Colon (tissue), 2 donors: ENCODE measurements at regions not wholly inside any gene's neighbourhood (a gene's known extent, or its start where the extent isn't known, plus 50 kb on each side); places are given as distances from the start of the nearest gene placed in this dataset.

ENCODE experiments used
- FAIRE-seq: peaks from 2 replicates; lab custom pipeline; 2012; peaks lifted over from hg19 to GRCh38; lab: Jason Lieb, UNC
- donor health status: control.
- donor health status: control.

- FAIRE-seq: no peak
Measured at GRCh38 chr13:72448082-72448481, 279.3 kb downstream of the MZT1 start.

GRCh38 chr13:72444999-72445398, 282.4 kb downstream of the MZT1 start:
- no peak for FAIRE-seq

GRCh38 chr13:72437458-72437857, 290.0 kb downstream of the MZT1 start:
- no peak for FAIRE-seq

GRCh38 chr13:72435251-72435650, 292.2 kb downstream of the MZT1 start:
- FAIRE-seq: no peak

GRCh38 chr13:72431981-72432682, 295.3 kb downstream of the MZT1 start:
- no peak for FAIRE-seq

- no peak for FAIRE-seq
Measured at GRCh38 chr13:72430923-72431322, 296.5 kb downstream of the MZT1 start.

- no peak for FAIRE-seq
Measured at GRCh38 chr13:72427757-72428528, 299.5 kb downstream of the MZT1 start.

GRCh38 chr13:72424059-72424458, 303.4 kb downstream of the MZT1 start:
- FAIRE-seq: no peak

- FAIRE-seq: no peak
Measured at GRCh38 chr13:72415817-72416216, 311.6 kb downstream of the MZT1 start.

GRCh38 chr13:72412481-72412880, 314.9 kb downstream of the MZT1 start:
- no peak for FAIRE-seq

- no peak for FAIRE-seq
Measured at GRCh38 chr13:72405441-72405840, 322.0 kb downstream of the MZT1 start.

- FAIRE-seq: no peak
Measured at GRCh38 chr13:72403396-72404010, 323.9 kb downstream of the MZT1 start.

GRCh38 chr13:72400856-72401255, 326.6 kb downstream of the MZT1 start:
- FAIRE-seq: no peak

GRCh38 chr13:72399351-72399750, 328.1 kb downstream of the MZT1 start:
- FAIRE-seq: no peak

GRCh38 chr13:72397265-72397664, 330.2 kb downstream of the MZT1 start:
- FAIRE-seq: no peak

- FAIRE-seq: no peak
Measured at GRCh38 chr13:72390909-72391308, 336.5 kb downstream of the MZT1 start.

- FAIRE-seq: no peak
Measured at GRCh38 chr13:72386138-72386684, 341.2 kb downstream of the MZT1 start.

- no peak for FAIRE-seq
Measured at GRCh38 chr13:72384879-72385278, 342.6 kb downstream of the MZT1 start.

- FAIRE-seq: no peak
Measured at GRCh38 chr13:72384186-72384823, 343.1 kb downstream of the MZT1 start.

- FAIRE-seq: no peak
Measured at GRCh38 chr13:72383646-72384045, 343.8 kb downstream of the MZT1 start.

- no peak for FAIRE-seq
Measured at GRCh38 chr13:72379581-72379980, 347.8 kb downstream of the MZT1 start.

GRCh38 chr13:72368031-72368430, 359.4 kb downstream of the MZT1 start:
- no peak for FAIRE-seq
